ENCODE measurements at regions not wholly inside any gene's neighbourhood (a gene's known extent, or its start where the extent isn't known, plus 50 kb on each side); places are given as distances from the start of the nearest gene placed in this dataset.

- ChIA-PET POLR2A (ENCODE audit: partially characterized antibody) (no interaction called here), CTCF (ENCODE audit: partially characterized antibody) (interaction anchor here (1.4 kb wide), 1 partner anchor 8 kb away, joined by 4 read pairs; no protein-coding TSS in a partner anchor)
- no peaks in the 10 kb centered on the region for H3K79me1 ChIP-seq (ENCODE audit: low read depth, low read length)
- H2BK120ac ChIP-seq (replicated peaks; ENCODE audit: low read depth, low read length): no peak overlapping the region
- no peaks in the 10 kb centered on the region for H3K23me2 ChIP-seq (ENCODE audit: low read depth, low read length)
- no peak overlapping the region for H2AK5ac ChIP-seq (ENCODE audit: low read depth, low read length)
- FAIRE-seq (no peak), DNase-seq (ENCODE audit: low read depth in 1 of 2, low spot score in 2 of 2) (no peak)
- no peaks in the 10 kb centered on the region for H3K27me3 ChIP-seq (replicated peaks in 1 of 4; ENCODE audit: control insufficient read depth in 3 of 4, extremely low read depth in 1 of 4, insufficient read depth in 3 of 4, low read length in 3 of 4)
- no peak overlapping the region for H3K56ac ChIP-seq (replicated peaks; ENCODE audit: insufficient read length, low read depth, low read length)
- H3K23ac ChIP-seq (ENCODE audit: insufficient read length): no peak overlapping the region
- no peak overlapping the region for H2AFZ ChIP-seq (ENCODE audit: low read length)
- H4K8ac ChIP-seq (ENCODE audit: extremely low read depth, insufficient read depth, low read length): no peak overlapping the region
- H3K4ac ChIP-seq (replicated peaks; ENCODE audit: insufficient read length, low read depth, low read length): no peak overlapping the region
- no peak overlapping the region for H3K27ac ChIP-seq (ENCODE audit: low read depth, low read length)
- H3K14ac ChIP-seq (ENCODE audit: insufficient read length): no peak overlapping the region
- H3K9ac ChIP-seq (replicated peaks in 1 of 4; ENCODE audit: extremely low read depth in 1 of 4, low read depth in 3 of 4, low read length in 3 of 4): no peak overlapping the region
- H3K18ac ChIP-seq (ENCODE audit: extremely low read depth, low read length): no peak overlapping the region
- H4K91ac ChIP-seq (replicated peaks; ENCODE audit: insufficient read length, low read length): no peak overlapping the region
- no peak overlapping the region for H4K5ac ChIP-seq (ENCODE audit: insufficient read length, low read depth, low read length)
- no peak overlapping the region for H2BK20ac ChIP-seq (ENCODE audit: low read length)
- H3K4me2 ChIP-seq (ENCODE audit: insufficient read depth in 1 of 2, low read depth in 2 of 2, low read length in 2 of 2): no peak overlapping the region
- H2BK5ac ChIP-seq (ENCODE audit: low read depth, low read length): no peak overlapping the region
- no peak overlapping the region for H2BK15ac ChIP-seq (ENCODE audit: low read length)
- no peaks in the 10 kb centered on the region for H4K20me1 ChIP-seq (replicated peaks in 1 of 2; ENCODE audit: control insufficient read depth in 1 of 2, insufficient read depth in 2 of 2, low read length in 2 of 2)
- WGBS, 2 experiments (ENCODE audit: extremely low coverage in 1 of 2, insufficient coverage in 1 of 2, insufficient read length in 1 of 2, insufficient replicate concordance in 2 of 2, low coverage in 1 of 2, low lambda C conversion rate in 2 of 2, missing lambda C conversion rate in 1 of 2): 96% methylated on average over 1 of the region's 1 CpG; no CpG with 5 or more reads in 1 of the 2 experiments
- H3K79me2 ChIP-seq (ENCODE audit: control insufficient read depth in 1 of 2, insufficient read depth in 2 of 2, low read length in 2 of 2): no peaks in the 10 kb centered on the region
- H2BK12ac ChIP-seq (ENCODE audit: low read depth, low read length): no peak overlapping the region
- H3K4me3 ChIP-seq (ENCODE audit: extremely low read depth in 1 of 4, insufficient read depth in 2 of 4, low read depth in 3 of 4, low read length in 4 of 4): no peak overlapping the region
- peaks cover 0 to 2% (median 0%) of the 10 kb centered on the region in 4 experiments; a peak in 1 of 8 replicates for H3K36me3 ChIP-seq (ENCODE audit: control insufficient read depth in 2 of 4, insufficient read depth in 4 of 4, low read length in 3 of 4)
- H3K4me1 ChIP-seq (replicated peaks in 1 of 4; ENCODE audit: control insufficient read depth in 3 of 4, insufficient read depth in 4 of 4, low read length in 3 of 4): no peaks in the 10 kb centered on the region
- H3K9me3 ChIP-seq (ENCODE audit: insufficient read depth in 2 of 2, low read depth in 1 of 2, low read length in 1 of 2): peaks cover 0 to 6% of the 10 kb centered on the region in 2 experiments; a peak in 2 of 4 replicates
- no peak for TF ChIP-seq CHD7 (IDR thresholded peaks at IDR 0.05; ENCODE audit: insufficient replicate concordance, low read length)
Measured at GRCh38 chr17:71578446-71578845, 542.4 kb upstream of the SOX9 start.
